ENCODE measurements at regions not wholly inside any gene's neighbourhood (a gene's known extent, or its start where the extent isn't known, plus 50 kb on each side); places are given as distances from the start of the nearest gene placed in this dataset.
A peak's percentile ranks its signal among the peaks of the same experiment; 100 is the strongest.
"Not testable (repeated sequence)": the region's sequence is repeated elsewhere in the genome, so short reads cannot be mapped to it uniquely, and the experiment has no call there.

DNA sequence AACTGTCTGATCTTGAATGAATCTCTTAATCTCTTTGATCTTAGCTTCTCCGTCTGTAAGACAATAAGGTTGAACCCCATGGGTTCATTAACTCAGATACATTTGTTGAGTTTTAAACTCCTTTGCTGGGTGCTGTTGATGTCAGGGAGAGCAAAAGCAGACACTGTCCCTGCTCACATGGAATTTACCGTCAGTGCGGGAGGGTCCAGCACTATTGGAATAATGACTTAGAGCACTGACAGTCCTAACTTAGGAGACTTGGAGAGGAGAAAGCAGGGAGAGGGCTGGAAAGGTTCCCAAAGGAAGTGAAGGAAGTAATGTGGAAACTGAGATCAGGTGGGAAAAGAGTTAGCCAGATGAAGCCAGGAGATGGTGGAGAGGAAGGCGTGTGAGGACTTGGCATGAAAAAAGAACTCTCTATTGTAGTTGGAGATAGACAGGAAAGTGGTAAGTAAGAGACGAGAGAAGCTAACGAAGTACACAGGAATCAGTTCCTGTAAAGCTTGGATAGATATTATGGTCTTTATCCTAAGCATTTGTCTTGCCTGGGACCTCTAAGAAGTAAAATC is 141.4 kb upstream of the SERTAD2 start:
- DNase-seq (ENCODE audit: low spot score) = no peak

DNA sequence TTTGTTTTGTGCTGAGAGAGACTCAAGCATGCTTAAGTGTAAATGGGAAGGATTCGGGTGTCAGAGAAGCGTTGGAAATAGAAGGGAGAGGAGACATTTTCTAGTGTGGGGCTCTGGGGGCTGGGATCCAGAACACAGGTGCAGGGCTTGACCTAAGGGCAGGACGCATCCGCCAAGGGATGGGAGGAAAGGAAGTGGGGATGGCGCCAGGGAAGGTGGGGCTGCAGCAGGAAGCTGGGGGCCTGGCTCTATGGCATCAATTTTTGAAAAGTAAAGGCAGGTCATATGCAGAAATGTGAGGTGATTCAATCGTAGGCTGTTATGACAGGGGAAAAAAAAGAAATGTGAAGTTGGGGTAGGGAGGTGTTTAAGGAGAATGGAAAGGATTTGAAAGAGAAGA is 143.2 kb upstream of the SERTAD2 start:
- DNase-seq (ENCODE audit: low spot score) = no peak

- DNase-seq (ENCODE audit: low spot score) = no peak
Observed at GRCh38 chr2:64797881-64798575, 144.3 kb upstream of the SERTAD2 start.

DNA sequence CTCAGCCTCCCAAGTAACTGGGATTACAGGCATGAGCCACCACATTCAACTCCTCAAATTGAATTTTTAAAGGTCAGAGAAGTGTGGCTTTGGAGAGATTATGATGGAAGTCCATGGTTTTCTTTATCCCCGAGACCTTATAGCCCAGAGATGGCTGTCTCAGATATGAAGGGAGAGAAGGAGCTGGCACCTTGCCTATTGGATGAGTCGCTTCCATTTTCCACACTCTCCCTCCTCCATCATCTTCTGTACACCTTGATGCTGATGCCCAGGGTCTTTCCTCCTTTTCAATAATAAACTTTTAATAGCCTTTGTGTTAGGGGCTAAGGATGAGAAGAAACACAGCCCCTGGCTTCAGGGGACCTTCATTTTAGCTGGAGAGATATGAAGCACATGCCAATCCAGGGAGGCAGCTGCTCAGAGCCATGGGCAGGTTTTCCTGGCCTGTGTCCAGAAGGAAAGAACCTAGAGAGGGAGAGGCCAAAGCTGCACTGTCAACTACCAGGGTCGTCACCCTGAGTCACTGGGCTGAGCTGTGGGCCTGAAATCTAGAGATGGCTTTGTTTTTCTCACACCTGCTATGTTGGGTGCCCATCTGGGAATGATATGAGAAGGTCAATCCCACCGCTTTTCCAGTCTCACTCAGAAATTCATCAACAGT is 146.0 kb upstream of the SERTAD2 start:
- no peak for DNase-seq (ENCODE audit: low spot score)

DNA sequence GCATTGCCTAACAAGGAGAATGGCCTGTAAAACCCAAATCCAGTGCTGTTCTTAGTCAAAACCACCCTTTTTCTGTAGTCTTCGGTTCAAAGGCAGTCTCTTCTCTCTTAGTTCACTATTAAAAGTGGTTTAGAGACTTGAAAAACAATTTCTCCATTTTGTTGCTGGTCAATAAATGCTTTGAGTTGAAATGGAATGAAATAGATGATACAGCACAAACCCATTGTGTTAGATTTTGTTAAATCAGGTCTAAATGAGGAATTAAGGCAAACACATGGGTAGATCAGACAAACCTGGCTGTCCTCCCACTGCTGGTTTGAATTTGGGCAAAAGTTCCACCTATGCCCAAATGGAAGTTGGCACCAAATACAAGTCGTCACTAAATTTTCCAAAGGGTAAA is 150.1 kb upstream of the SERTAD2 start:
- no peak for DNase-seq (ENCODE audit: low spot score)

GRCh38 chr2:64804651-64805050 is 150.9 kb upstream of the SERTAD2 start:
- no peak for DNase-seq (ENCODE audit: low spot score)

DNA sequence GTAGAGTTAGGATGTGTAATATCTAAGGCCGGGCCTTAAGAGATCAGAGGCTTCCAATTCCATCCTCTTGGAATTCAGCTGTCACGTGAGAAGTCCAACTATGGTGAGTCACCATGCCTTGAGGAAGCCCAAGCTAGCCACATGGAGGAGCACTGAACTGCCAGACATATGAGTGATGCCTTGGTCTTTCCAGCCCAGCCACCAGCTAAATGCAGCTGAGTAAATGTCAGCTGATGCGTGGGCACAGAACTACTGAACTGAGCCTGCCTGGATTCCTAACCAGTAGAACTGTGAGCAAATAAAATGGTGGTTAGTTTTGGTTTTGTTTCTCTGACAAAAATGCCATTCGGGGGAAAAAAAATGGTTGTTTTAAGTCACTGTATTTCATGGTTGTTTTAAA is 153.7 kb upstream of the SERTAD2 start:
- peak; percentile 91 for DNase-seq (ENCODE audit: low spot score)

DNA sequence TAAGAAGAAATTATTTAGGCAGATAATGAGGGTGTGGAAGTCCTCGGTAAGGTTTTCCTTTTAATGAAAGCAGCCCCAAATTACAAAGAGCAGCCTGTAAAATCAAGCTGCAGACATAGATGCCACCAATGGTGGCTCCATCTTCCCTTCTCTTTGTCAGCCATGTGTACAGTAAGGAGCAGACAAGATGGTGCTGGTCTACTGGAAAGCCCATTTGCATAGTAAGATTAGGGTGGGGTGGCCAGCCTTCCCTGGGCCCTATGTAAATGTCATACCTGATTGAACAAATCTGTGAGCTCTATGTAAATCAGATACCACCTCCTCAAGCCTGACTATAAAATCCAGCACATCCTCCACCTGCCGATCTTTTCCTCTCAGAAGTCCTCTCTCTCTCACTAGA is 154.4 kb upstream of the SERTAD2 start:
- no peak for DNase-seq (ENCODE audit: low spot score)

GRCh38 chr2:64808754-64809153 is 155.0 kb upstream of the SERTAD2 start:
- no peak for DNase-seq (ENCODE audit: low spot score)

GRCh38 chr2:64809216-64809615 is 155.5 kb upstream of the SERTAD2 start:
- no peak for DNase-seq (ENCODE audit: low spot score)

DNA sequence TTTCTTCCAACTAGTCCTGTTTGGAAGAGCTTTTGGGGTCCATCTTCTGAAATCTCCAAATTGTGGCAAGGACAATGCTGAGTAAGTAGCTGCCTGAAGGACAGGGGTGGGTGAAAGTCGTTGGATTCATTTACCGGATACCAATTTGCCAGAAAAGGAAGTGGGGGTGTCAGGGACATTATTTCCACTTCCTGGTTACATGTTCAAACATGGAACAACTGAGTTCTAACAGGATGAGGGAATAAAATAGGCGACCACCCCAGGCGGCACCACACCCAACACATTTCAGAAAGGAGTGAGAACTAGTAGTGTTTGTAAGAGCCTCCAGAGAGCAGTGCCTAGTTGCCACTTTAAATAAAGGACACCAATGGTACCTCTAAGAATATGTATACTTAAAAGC is 158.6 kb upstream of the SERTAD2 start:
- DNase-seq (ENCODE audit: low spot score) = no peak

GRCh38 chr2:64814007-64814406 is 160.3 kb upstream of the SERTAD2 start:
- no peak for DNase-seq (ENCODE audit: low spot score)

DNA sequence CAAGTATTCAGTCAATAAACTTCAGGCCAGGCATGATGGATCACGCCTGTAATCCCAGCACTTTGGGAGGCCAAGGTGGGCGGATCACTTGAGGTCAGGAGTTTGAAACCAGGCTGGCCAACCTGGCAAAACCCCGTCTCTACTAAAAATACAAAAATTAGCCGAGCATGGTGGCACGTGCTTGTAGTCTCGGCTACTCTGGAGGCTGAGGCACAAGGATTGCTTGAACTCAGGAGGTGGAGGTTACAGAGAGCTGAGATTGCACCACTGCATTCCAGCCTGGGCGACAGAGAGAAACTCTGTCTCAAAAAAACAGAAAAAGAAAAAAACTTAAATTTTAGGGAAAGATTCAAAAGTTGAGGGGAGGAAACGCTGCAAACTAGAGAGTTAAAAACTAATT is 162.8 kb upstream of the SERTAD2 start:
- not testable (repeated sequence) for DNase-seq (ENCODE audit: low spot score)

DNA sequence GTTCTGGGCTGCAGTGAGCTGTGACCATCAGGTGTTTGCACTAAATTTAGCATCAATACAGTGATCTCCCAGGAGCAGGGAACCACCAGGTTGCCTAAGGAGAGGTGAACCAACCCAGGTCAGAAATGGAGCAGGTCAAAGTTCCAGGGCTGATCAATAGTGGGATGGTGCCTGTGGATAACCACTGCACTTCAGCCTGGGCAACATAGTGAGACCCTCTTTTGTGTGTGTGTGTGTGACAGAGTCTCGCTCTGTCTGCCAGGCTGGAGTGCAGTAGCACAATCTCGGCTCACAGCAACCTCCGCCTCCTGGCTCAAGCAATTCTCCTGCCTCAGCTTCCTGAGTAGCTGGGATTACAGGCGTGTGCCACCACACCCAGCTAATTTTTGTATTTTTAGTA is 163.7 kb upstream of the SERTAD2 start:
- DNase-seq (ENCODE audit: low spot score) = no peak

DNA sequence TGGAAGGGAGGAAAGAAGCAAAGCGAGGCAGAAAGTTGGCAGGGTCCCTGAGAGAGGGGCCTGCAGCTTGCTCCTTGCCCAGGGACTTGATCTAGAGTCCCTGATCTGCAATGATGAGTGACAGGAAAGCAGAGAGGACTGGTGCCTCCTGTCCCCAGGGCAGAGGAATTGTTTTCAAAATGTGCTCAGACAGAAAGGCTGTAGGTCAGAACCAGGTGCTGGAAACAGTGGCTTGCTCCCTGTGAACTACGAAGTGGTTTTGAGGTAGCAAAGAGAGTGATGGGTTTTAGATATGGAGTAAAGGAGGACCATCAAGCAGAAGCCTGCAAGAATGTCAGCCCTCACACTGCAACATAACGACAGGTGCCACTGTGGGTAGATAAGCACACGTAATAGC is 164.9 kb upstream of the SERTAD2 start:
- no peak for DNase-seq (ENCODE audit: low spot score)

DNA sequence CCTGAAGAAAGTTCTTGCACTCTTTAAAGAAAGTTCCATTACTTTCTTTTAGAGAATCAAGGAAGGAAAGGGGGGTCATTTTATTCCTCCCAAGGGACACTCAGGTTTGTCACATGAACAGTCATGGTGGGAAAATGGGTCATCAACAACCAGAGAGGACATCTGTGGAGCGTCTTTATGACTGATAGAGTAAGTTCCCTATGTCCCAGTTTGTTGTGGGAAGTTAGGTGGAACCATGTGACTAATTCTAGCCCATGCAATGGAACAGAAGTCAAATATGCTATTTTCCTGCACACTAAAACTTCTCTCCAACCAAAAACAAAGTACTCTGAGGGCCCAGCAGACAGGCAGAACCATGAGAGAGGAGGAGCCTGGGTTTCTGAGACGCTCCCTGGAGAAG is 165.6 kb upstream of the SERTAD2 start:
- no peak for DNase-seq (ENCODE audit: low spot score)

DNA sequence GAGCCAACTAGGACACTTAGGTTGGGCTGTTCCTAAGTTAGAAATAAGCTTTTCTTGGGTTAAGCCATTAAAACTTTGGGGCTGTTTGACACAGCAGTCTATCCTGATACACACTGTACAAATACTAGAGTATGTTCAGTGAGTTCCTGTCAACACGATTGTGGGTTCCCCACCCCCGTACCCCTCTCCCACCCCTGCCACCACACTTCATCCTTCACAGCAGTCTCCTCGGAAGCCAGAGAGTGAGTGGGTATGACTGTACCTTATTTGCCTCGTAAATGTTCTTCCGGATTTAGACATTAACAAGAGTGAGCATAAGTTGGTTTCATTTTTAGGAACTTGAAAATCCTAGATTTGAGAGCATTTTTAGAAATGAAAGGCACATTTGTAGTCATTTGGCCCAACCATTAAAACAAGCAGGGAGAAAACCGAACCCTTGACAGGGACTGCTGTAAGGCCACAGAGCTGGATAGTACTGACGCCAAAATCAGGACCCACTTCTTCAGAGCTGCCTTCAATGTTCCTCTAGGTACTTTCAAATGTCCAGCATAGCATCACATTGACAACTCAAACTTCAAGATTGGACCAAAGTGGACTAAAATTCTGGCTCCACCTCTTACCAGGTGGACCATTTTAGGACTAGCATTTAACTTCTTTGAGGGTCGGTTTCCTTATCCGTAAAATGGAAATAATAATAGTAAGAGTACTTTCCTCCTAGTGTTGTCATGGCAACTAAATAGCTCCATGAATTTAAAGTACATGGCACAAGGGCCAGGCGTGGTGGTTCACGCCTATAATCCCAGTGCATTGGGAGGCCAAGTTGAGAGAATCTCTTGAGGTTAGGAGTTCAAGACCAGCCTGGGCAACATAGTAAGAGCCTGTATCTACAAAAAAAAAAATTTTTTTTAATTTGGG is 166.3 kb upstream of the SERTAD2 start:
- DNase-seq (ENCODE audit: low spot score) = no peak

- DNase-seq (ENCODE audit: low spot score) = no peak
Observed at GRCh38 chr2:64820901-64821300, 167.2 kb upstream of the SERTAD2 start.

DNA sequence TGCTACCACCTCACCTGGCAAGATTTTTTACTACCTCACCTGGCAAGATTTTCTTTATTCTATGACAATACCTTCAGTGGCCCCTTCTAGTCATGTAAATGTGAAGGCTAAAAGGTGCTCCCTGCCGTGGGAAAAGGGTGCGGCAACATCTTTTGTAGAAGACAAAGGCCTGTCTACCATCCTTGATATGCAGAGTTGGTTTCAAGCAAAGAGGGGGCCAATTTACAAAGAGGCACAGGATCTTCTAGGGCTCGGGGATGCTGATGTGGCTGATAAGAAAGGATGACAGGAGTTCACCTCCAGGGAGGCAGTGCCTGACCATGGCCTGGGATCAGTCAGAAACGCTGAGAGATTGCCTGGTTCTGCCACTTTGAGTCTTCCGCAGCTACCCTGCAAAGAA is 165.4 kb upstream of the SLC1A4 start:
- no peak for DNase-seq (ENCODE audit: low spot score)

DNA sequence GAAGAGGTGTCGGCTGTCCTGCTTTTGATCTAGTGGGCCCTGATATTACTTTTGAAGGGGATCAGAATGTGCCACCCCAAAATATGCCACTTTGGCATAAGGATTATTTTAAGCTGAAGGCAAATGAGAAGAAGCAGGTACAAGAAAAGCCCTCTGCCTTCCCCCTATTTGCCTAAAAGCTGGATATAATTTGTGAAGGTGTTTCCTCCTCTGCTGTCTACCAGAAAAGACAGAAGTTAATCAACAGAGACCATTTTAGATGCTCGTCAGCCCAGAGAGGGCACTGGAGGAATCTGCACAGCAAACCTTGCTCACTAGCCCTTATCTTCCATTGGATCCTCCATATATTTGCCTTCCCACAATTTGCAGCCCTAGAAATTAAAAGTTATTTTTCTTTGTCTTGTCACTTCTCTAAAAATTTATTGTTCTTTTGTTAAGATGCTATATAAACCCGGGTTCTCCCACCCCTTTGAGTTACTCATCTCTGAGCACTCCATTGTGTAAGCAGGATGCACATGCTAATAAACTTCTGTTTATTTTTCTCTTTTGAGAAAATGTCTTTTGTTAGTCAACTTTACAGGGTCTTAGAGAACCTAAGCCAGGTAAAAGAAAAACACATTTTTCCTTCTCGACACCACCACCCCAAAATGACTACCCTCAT is 163.2 kb upstream of the SLC1A4 start:
- DNase-seq (ENCODE audit: low spot score) = no peak

GRCh38 chr2:64826703-64827102 is 162.5 kb upstream of the SLC1A4 start:
- no peak for DNase-seq (ENCODE audit: low spot score)

- DNase-seq (ENCODE audit: low spot score) = no peak
Observed at GRCh38 chr2:64828261-64828660, 160.9 kb upstream of the SLC1A4 start.
